IPS-11a (cell line): ENCODE measurements at regions not wholly inside any gene's neighbourhood (a gene's known extent, or its start where the extent isn't known, plus 50 kb on each side); places are given as distances from the start of the nearest gene placed in this dataset.

Experiments used
- H3K4me3 ChIP-seq: one replicate; pipeline ENCODE4 v1.5.1; 2013; ENCODE audit warnings: low read depth, low read length, control low read depth

DNA sequence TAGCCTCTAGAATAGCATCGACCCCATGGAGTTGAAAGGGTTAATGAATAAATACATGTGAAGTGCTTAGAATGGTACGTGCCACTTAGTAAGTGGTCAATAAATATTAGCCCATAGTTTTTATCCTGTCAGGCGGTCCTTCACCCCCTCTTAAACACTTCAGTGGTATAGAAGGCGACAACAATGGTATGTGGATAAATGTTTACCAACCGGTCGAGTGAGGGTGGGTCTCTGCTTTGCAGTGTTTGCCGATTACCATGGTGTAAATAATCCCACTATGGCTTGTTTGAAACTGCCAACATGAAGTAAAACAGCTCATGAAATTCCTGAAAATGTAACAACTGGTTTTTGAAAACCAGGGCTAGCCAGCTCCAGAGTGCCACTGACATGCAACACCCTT is 541.2 kb downstream of the BUD13 start:
- H3K4me3 ChIP-seq = no peak overlapping the region

- H3K4me3 ChIP-seq = no peak overlapping the region
Observed at GRCh38 chr11:116230438-116230837, 542.3 kb downstream of the BUD13 start.

DNA sequence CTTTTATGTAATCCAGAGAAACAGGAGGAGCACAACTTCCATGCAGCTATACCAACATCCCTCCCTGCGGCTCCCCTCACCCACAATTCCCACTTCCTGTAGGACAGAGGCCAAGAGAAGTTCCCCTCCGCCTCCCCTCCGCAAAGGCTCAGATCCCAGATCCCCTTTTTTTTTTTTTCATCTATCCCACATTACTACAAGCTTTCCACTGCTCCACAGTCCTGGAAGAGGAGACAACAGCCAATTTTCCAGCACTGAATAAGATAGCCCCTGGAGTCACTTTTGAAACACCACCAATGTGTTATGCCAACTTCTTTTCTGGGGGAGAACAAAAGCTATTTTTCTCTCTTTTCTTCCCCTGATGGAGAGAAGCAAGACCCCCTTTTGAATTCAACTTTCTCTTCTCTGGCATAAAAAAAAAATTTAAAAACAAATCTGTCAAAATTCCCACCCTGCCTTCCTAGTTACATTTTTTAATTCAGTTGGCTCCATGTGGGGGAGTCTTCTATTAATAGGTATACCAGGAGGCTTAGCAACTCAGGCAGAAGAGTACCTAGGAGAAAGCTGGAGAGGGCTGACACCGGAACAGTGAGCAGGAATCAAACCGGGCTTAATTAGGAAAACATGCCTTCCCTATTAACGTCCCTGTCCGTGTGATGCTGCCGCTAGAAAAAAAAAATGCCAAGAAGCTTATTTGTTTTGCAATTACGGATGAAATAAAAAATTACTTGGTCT is 543.4 kb downstream of the BUD13 start:
- H3K4me3 ChIP-seq = no peak overlapping the region

DNA sequence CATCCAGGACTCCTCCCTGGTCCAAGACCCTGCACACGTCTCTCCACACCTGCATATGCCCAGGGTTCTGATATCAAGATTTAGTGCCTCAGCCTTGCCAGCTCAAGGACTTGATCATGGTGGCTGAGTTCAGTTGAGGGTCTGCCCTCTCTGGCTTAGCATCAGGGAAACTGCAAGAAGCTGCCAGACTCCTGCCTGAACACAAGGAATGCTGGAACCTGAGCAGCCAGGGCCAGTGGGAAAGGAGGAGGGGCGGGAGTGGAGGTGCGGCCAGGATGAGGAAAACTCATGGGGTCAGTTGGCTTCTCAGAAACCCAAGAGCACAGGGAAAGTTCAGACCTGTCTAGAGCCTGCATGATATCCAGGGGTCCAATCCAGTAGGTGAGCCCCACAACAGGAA is 546.1 kb downstream of the BUD13 start:
- no peak overlapping the region for H3K4me3 ChIP-seq

GRCh38 chr11:116225784-116226585 is 546.8 kb downstream of the BUD13 start:
- no peak overlapping the region for H3K4me3 ChIP-seq

GRCh38 chr11:116225236-116225635 is 547.6 kb downstream of the BUD13 start:
- H3K4me3 ChIP-seq = no peak overlapping the region

DNA sequence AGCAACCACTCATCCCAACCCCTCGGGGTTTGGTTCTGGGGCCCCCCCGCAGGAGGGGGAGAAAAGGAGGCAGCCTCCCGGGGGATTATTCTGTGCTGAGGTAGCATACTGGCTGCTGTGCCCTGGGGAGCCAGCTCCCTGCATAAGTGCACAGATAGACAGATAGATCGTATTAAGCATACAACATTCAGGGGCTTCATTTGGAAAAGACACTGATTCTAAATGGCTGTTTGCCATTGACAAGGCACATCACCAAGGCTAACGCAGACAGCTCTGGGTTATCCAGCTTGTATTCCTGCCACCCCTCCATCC is 547.9 kb downstream of the BUD13 start:
- H3K4me3 ChIP-seq = no peak overlapping the region

- no peak overlapping the region for H3K4me3 ChIP-seq
Observed at GRCh38 chr11:116224154-116224888, 548.5 kb downstream of the BUD13 start.

GRCh38 chr11:116221351-116221750 is 551.4 kb downstream of the BUD13 start:
- H3K4me3 ChIP-seq = no peak overlapping the region

- H3K4me3 ChIP-seq = no peak overlapping the region
Observed at GRCh38 chr11:116219171-116219635, 553.6 kb downstream of the BUD13 start.

DNA sequence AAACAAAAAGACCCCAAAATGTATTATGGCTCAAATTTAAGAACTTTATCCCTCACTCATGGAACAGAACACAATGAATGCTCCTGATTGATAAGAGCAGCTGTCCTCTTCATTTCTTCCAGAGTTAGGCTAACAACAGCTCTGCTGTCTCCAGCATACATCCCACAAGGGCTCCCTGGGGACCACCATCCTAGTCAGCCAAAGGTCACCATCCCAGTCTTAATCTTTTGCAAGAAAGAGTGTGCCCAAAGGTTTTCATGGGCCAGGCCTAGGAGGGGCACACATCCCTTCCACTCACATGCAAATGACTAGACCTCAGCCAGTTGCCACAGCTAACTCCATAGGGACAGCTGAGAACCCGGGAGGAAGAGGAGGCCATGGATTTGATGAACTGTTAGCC is 555.3 kb downstream of the BUD13 start:
- no peak overlapping the region for H3K4me3 ChIP-seq

DNA sequence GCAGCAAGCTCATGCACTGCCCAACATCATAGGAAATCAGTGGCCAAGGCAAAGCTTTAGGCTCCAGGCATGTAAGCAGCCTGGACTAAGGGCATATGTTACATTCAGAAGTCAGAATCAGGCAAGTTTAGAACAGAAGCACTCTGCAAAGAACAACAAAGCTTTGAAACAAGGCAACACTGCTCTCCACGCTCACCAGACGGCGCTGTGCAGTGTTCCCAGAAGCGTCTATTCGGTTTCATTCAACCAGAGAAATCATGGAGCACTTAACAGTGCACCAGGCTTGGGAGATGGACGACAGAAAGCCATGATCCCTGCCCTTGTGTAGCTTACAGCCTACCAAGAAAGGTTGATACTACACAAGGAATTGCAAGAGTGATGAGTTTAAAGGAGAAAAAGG is 555.8 kb downstream of the BUD13 start:
- H3K4me3 ChIP-seq = no peak overlapping the region

GRCh38 chr11:116215471-116216113 is 557.2 kb downstream of the BUD13 start:
- no peak overlapping the region for H3K4me3 ChIP-seq

GRCh38 chr11:116211147-116211546 is 561.6 kb downstream of the BUD13 start:
- H3K4me3 ChIP-seq = no peak overlapping the region

DNA sequence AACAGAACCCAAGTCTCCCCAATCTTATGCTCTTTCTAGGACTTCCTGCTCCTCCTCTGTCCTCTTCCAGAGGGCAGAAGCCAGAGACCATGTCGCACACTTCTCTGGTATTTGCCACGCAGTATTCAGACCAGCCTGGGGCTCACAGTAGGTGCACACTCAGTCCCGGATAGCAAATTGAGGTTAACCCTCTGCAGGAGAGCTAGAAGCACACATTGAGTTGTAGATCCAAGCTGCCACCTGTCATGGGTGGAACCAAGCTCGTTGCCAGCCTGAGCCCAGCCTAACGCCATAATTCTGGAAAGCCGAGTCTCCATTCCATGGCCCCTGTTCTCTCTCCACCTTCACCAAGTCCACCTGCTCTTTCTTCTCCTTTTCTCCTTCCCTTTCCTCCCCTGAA is 562.1 kb downstream of the BUD13 start:
- H3K4me3 ChIP-seq = no peak overlapping the region

DNA sequence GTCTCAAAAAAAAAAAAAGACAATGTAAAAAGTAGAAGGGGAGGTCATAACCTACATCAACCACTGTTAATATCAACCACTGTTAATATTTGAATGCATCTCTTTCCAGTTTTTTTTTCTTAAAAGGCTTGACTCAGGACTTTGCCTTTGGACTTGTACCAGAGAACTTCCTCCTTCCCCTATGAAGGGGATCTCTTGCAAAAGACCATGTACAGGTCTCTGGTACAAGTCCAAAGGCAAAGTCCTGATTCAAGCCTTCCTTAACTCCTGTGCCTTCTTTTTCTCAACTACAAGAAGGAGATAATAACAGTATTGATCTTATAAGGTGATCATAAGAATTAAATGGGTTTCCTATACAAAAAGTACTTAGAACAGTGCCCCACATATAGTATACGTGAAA is 563.5 kb downstream of the BUD13 start:
- H3K4me3 ChIP-seq = no peak overlapping the region

GRCh38 chr11:116207421-116208141 is 565.2 kb downstream of the BUD13 start:
- no peak overlapping the region for H3K4me3 ChIP-seq

DNA sequence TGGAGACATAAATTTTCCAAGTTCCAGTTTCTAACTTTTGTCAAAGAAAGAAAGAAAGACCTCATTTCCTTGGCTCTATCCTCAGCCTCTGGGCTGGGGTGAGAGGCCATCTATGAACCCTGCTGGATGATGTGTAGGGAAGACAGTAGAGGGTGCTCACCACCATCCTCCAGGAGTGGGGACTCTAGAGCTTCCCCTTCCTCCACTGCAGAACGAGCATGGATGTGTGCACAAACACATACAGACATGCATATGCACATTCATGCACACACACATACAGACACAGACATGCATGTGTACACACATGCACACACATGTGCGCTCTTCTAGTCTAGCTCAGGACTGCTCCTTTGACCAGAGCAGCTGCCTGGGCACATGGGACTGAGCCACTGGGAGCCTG is 565.8 kb downstream of the BUD13 start:
- no peak overlapping the region for H3K4me3 ChIP-seq

DNA sequence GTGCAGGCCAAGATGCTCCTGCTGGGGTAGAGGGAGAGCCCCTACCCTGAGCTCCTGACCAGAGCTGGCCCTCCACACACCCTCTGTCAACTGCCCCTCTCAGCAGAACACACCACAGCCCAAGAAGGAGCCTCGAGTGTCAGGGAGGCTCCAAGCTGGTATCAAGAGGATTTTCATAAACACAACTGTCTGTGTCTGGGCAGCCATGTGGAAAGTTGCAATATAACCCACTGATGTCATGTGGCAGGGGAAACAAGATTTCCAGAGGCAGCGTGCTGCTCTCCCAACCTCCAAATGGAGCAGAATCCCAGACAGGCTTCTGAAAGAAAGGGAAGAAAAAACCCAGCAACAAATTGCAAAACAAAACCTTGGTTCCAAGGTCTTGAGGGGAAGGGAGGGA is 569.9 kb downstream of the BUD13 start:
- H3K4me3 ChIP-seq = no peak overlapping the region

DNA sequence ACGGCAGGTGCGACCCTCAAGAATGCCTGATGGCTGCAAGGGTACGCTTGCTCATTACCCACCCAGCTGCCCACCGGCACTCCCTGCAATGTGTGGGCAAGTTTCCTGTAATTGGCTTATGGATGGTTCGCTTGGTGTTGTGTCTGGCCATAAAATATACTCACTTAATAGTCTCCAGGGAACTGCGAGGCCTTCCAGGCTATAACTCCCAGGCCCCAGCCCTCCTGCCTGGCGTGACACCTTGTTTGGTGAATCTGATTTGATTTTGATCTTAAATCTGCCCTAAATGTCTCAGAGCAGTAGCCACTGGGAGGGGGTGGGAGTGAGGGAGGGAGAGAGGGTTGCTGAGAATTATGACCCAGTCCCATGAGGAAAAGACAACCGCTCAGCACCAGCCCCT is 572.2 kb downstream of the BUD13 start:
- no peak overlapping the region for H3K4me3 ChIP-seq

GRCh38 chr11:116199182-116199581 is 573.6 kb downstream of the BUD13 start:
- H3K4me3 ChIP-seq = no peak overlapping the region
